MCF 10A (cell line): ENCODE measurements at regions not wholly inside any gene's neighbourhood (a gene's known extent, or its start where the extent isn't known, plus 50 kb on each side); places are given as distances from the start of the nearest gene placed in this dataset.

ENCODE experiments used
- BruUV-seq: library from RNA; stranded (reverse); fragments of 400-500 nt; replicated peaks from 2 replicates; lab custom pipeline; 2021; lab: Mats Ljungman, UMichigan
- CTCF ChIA-PET: fragments of 300-600 bp; sonication (Branson Sonifier 250); formaldehyde crosslinking; extraction: SDS; loops from one replicate; lab custom pipeline; 2021; ENCODE audit warnings: antibody characterized with exemption, inconsistent platforms; lab: Yijun Ruan, JAX
- POLR2A ChIA-PET: fragments of 300-600, 350-650 bp; sonication (Branson Sonifier 250); formaldehyde crosslinking; extraction: SDS; loops from one replicate; lab custom pipeline; 2020; ENCODE audit warnings: antibody characterized with exemption, inconsistent platforms; lab: Yijun Ruan, JAX
- DNase-seq: peaks from one replicate; pipeline ENCODE4 v3.0.0-alpha.2; 2018; ENCODE audit not compliant: unreplicated experiment
- H3K27ac Mint-ChIP-seq: one replicate; pipeline ENCODE4 v1.8.0; 2022; ENCODE audit warnings: mild to moderate bottlenecking, low read depth, mixed read lengths; ENCODE audit not compliant: unreplicated experiment
- H3K27me3 Mint-ChIP-seq: one replicate; pipeline ENCODE4 v1.8.0; 2022; ENCODE audit warnings: mixed read lengths; ENCODE audit not compliant: insufficient read depth, unreplicated experiment
- H3K36me3 Mint-ChIP-seq: one replicate; pipeline ENCODE4 v1.8.0; 2022; ENCODE audit warnings: mild to moderate bottlenecking, moderate library complexity, mixed read lengths; ENCODE audit not compliant: insufficient read depth, unreplicated experiment
- H3K4me1 Mint-ChIP-seq: one replicate; pipeline ENCODE4 v1.8.0; 2022; ENCODE audit warnings: mixed read lengths; ENCODE audit not compliant: insufficient read depth, unreplicated experiment
- H3K4me3 Mint-ChIP-seq: one replicate; pipeline ENCODE4 v1.8.0; 2022; ENCODE audit warnings: mild to moderate bottlenecking, moderate library complexity, mixed read lengths; ENCODE audit not compliant: unreplicated experiment
- H3K9me3 Mint-ChIP-seq: one replicate; pipeline ENCODE4 v1.8.0; 2022; ENCODE audit warnings: mixed read lengths; ENCODE audit not compliant: unreplicated experiment
- intact Hi-C: fragments of 100-400 bp; cut with micrococcal nuclease; formaldehyde crosslinking; loops from 2 replicates; pipeline ENCODE4 v1.14.1; 2022
- TF ChIP-seq, protein P1 (sequence below): fragments of 200-600 bp; IDR thresholded peaks from one replicate; pipeline ENCODE4 v1.8.0; 2022; ENCODE audit warnings: antibody characterized with exemption, mild to moderate bottlenecking; ENCODE audit not compliant: unreplicated experiment

DNA sequence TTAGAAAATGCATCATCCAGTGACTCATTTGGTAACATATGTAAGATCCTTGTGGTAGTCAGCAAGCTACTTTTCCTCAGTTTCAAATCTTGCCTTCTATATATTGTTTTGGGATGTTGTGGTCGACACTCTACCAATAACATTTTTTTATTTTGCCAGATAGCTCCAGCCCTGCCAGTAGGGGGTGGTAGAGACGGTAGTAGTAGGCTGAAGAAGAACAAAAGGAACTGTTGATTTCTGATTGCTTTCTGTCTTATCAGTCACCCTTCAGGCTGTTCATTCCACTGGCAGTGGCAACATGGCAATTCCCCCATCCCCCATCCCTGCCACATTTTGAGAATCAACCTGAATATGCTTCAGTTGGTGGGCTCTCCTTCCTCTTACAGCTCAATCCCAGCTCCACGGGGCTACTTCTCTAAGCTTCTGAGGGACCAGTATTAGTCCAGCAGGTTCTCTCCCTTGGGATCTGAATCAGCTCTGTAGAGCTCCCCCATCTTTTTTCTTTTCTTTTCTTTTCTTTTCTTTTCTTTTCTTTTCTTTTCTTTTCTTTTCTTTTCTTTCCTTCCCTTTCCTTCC lies 171.5 kb upstream of the VEGFC start:
- H3K27ac Mint-ChIP-seq = peak overlapping the region; percentile 80
- TF ChIP-seq, protein P1, sequence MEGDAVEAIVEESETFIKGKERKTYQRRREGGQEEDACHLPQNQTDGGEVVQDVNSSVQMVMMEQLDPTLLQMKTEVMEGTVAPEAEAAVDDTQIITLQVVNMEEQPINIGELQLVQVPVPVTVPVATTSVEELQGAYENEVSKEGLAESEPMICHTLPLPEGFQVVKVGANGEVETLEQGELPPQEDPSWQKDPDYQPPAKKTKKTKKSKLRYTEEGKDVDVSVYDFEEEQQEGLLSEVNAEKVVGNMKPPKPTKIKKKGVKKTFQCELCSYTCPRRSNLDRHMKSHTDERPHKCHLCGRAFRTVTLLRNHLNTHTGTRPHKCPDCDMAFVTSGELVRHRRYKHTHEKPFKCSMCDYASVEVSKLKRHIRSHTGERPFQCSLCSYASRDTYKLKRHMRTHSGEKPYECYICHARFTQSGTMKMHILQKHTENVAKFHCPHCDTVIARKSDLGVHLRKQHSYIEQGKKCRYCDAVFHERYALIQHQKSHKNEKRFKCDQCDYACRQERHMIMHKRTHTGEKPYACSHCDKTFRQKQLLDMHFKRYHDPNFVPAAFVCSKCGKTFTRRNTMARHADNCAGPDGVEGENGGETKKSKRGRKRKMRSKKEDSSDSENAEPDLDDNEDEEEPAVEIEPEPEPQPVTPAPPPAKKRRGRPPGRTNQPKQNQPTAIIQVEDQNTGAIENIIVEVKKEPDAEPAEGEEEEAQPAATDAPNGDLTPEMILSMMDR = peak; percentile 36
- ChIA-PET CTCF (interaction anchor here (0.6 to 1.9 kb wide), 10 partner anchors 9 to 587 kb away, joined by 3 to 26 read pairs (median 4); no protein-coding TSS in a partner anchor), POLR2A (interaction anchor here (0.9 to 2.0 kb wide), 2 partner anchors 27 to 83 kb away, joined by 3 to 6 read pairs; no protein-coding TSS in a partner anchor)
- peak; percentile 59 for DNase-seq
- H3K4me3 Mint-ChIP-seq = no peak overlapping the region
- intact Hi-C loops = loop anchor here (1.0 to 2.0 kb wide), 2 partner anchors 17 to 83 kb away; no protein-coding TSS in a partner anchor
- no peaks in the 10 kb centered on the region for H3K27me3 Mint-ChIP-seq
- H3K9me3 Mint-ChIP-seq = peaks cover 3% of the 10 kb centered on the region
- no peaks in the 10 kb centered on the region for H3K36me3 Mint-ChIP-seq
- peaks cover 8% of the 10 kb centered on the region for H3K4me1 Mint-ChIP-seq
- no TSS peak for BruUV-seq

DNA sequence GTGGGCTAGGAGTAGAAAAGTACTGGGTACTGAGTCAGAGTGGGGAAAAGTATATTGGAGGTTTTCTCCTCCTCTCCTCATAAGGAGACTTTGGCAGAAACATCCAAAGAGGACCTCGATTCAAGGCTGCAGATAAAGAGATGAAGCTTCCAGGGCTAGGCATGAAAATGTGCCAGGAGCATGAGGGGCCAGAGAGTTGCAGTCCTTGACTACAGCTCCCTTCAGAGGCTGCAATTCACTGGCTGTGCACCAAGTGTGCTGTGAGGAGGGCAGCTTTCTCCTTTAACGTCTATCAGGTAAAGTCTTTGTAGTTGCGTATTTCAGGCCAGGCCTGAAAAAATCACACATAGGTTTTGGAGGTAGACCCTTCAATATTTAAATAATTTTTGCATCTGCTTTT lies 174.9 kb upstream of the VEGFC start:
- ChIA-PET POLR2A (interaction anchor here (0.6 kb wide), 2 partner anchors 46 to 74 kb away, joined by 3 read pairs; no protein-coding TSS in a partner anchor), CTCF (interaction anchor here (0.6 to 2.8 kb wide), 5 partner anchors 12 to 298 kb away, joined by 3 to 9 read pairs (median 7); no protein-coding TSS in a partner anchor)
- H3K4me3 Mint-ChIP-seq = no peak overlapping the region
- peaks cover 8% of the 10 kb centered on the region for H3K4me1 Mint-ChIP-seq
- no TSS peak for BruUV-seq
- DNase-seq = no peak
- intact Hi-C loops = no loop called here
- H3K27me3 Mint-ChIP-seq = no peaks in the 10 kb centered on the region
- peaks cover 7% of the 10 kb centered on the region for H3K9me3 Mint-ChIP-seq
- TF ChIP-seq, protein P1 = no peak
- H3K36me3 Mint-ChIP-seq = no peaks in the 10 kb centered on the region
- H3K27ac Mint-ChIP-seq = no peak overlapping the region

DNA sequence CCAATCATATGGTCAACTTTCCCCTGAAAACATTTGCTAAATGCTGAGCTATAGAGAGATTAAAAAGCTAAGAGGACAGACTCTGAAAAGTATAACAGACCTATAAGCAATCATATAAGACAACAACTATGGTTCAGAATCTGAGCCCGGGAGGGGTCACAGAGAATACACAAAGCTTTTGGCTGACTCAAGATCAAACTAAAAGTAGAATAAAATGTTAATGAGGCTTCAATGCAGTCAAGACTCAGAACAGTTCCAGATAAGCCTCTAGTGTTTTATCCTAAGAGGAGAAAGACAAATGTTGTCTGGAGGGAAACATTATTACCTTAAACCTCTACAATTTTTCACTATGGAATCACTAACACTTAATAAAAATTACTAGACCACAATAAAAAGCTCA lies 175.4 kb upstream of the VEGFC start:
- BruUV-seq = no TSS peak
- peaks cover 8% of the 10 kb centered on the region for H3K4me1 Mint-ChIP-seq
- DNase-seq = no peak
- H3K4me3 Mint-ChIP-seq = no peak overlapping the region
- H3K9me3 Mint-ChIP-seq = peaks cover 7% of the 10 kb centered on the region
- intact Hi-C loops = no loop called here
- H3K27ac Mint-ChIP-seq = no peak overlapping the region
- ChIA-PET POLR2A (interaction anchor here (0.6 to 0.7 kb wide), 2 partner anchors 20 to 46 kb away, joined by 3 read pairs; no protein-coding TSS in a partner anchor), CTCF (interaction anchor here (0.6 to 2.8 kb wide), 4 partner anchors 13 to 298 kb away, joined by 3 to 9 read pairs (median 5); no protein-coding TSS in a partner anchor)
- H3K27me3 Mint-ChIP-seq = no peaks in the 10 kb centered on the region
- H3K36me3 Mint-ChIP-seq = no peaks in the 10 kb centered on the region
- TF ChIP-seq, protein P1 = no peak

DNA sequence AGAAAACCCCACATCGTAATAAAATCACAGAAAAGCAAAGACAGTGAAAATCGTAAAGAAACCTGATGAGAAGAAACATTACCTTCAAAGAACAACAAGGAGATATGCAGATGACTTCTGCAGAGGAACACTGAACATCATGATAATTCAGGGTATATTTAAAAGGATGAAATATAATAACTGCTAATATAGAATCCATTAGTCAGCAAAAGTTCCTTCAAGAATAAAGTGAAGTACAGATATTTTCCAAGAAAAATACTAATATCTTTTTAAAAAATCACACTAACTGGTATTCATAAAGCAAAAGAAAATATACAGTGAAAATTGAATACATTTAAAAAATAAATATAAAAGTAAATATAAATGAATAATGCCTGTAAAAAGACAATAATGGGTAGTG lies 176.3 kb upstream of the VEGFC start:
- Mint-ChIP-seq H3K27me3 (no peaks in the 10 kb centered on the region), H3K4me1 (peaks cover 8% of the 10 kb centered on the region), H3K36me3 (no peaks in the 10 kb centered on the region), H3K27ac (no peak overlapping the region), H3K9me3 (peaks cover 7% of the 10 kb centered on the region), H3K4me3 (no peak overlapping the region)
- no TSS peak for BruUV-seq
- ChIA-PET POLR2A (interaction anchor here (0.6 kb wide), 1 partner anchor 41 kb away, joined by 3 read pairs; no protein-coding TSS in a partner anchor), CTCF (no interaction called here)
- DNase-seq = no peak
- TF ChIP-seq, protein P1 = no peak
- intact Hi-C loops = no loop called here
